Neural crest cell (in vitro differentiated cells): ENCODE measurements at regions not wholly inside any gene's neighbourhood (a gene's known extent, or its start where the extent isn't known, plus 50 kb on each side); places are given as distances from the start of the nearest gene placed in this dataset.
"Not testable (repeated sequence)": the region's sequence is repeated elsewhere in the genome, so short reads cannot be mapped to it uniquely, and the experiment has no call there.

ENCODE experiments used
- DNase-seq: peaks from one replicate; pipeline ENCODE4 v3.0.0; 2021; ENCODE audit warnings: low read depth, mixed read lengths, low spot score
- H3K27ac Mint-ChIP-seq: one replicate; pipeline ENCODE4 v1.8.0; 2021; ENCODE audit warnings: mild to moderate bottlenecking, mixed read lengths; ENCODE audit not compliant: unreplicated experiment
- H3K27me3 Mint-ChIP-seq: 2 replicates; pipeline ENCODE4 v1.8.0; 2021; ENCODE audit warnings: low read depth, mild to moderate bottlenecking, mixed read lengths
- H3K36me3 Mint-ChIP-seq: 2 replicates; pipeline ENCODE4 v1.8.0; 2021; ENCODE audit warnings: low read depth, mild to moderate bottlenecking, mixed read lengths
- H3K4me1 Mint-ChIP-seq: 2 replicates; pipeline ENCODE4 v1.8.0; 2021; ENCODE audit warnings: mixed read lengths
- H3K4me3 Mint-ChIP-seq: one replicate; pipeline ENCODE4 v1.8.0; 2021; ENCODE audit warnings: mild to moderate bottlenecking, mixed read lengths
- H3K9me3 Mint-ChIP-seq: 2 replicates; pipeline ENCODE4 v1.8.0; 2021; ENCODE audit warnings: mixed read lengths
- CTCF ChIP-seq: fragments of 200-600 bp; sonication (generic); conservative IDR thresholded peaks from 2 replicates; pipeline ENCODE4 v1.5.0; 2021; ENCODE audit warnings: antibody characterized with exemption, mild to moderate bottlenecking

- H3K27me3 Mint-ChIP-seq = peaks cover 4% of the 10 kb centered on the region
- H3K4me3 Mint-ChIP-seq = no peak overlapping the region
- H3K9me3 Mint-ChIP-seq = no peaks in the 10 kb centered on the region
- no peaks in the 10 kb centered on the region for H3K36me3 Mint-ChIP-seq
- H3K4me1 Mint-ChIP-seq = no peaks in the 10 kb centered on the region
- no peak for DNase-seq
- H3K27ac Mint-ChIP-seq = no peak overlapping the region
- TF ChIP-seq CTCF = no peak
These were observed 376.3 kb downstream of the AMY1C start for GRCh38 chr1:104125970-104126369.

GRCh38 chr1:104132382-104132973, 382.8 kb downstream of the AMY1C start:
- H3K4me1 Mint-ChIP-seq = no peaks in the 10 kb centered on the region
- no peaks in the 10 kb centered on the region for H3K36me3 Mint-ChIP-seq
- no peaks in the 10 kb centered on the region for H3K9me3 Mint-ChIP-seq
- no peak overlapping the region for H3K4me3 Mint-ChIP-seq
- TF ChIP-seq CTCF = peak; percentile 76
- no peaks in the 10 kb centered on the region for H3K27me3 Mint-ChIP-seq
- no peak for DNase-seq
- H3K27ac Mint-ChIP-seq = no peak overlapping the region

DNA sequence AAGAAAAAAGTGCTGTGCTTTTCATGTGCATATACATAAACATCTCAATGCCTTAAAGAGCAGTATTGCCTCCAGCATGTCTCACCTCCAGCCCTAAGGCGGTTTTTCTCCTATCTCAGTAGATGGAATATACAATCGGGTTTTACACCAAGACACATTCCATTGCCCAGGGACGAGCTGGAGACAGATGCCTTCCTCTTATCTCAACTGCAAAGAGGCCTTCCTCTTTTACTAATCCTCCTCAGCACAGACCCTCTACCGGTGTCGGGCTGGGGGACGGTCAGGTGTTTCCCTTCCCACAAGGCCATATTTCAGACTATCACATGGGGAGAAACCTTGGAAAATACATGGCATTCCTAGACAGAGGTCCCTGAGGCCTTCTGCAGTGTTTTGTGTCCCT, 385.3 kb downstream of the AMY1C start:
- H3K4me3 Mint-ChIP-seq, H3K36me3 Mint-ChIP-seq, H3K27me3 Mint-ChIP-seq, H3K4me1 Mint-ChIP-seq, H3K9me3 Mint-ChIP-seq, DNase-seq, H3K27ac Mint-ChIP-seq: not testable (repeated sequence)

- Mint-ChIP-seq H3K4me3 (no peak overlapping the region), H3K27ac (no peak overlapping the region), H3K27me3 (no peaks in the 10 kb centered on the region), H3K4me1 (no peaks in the 10 kb centered on the region), H3K36me3 (no peaks in the 10 kb centered on the region), H3K9me3 (no peaks in the 10 kb centered on the region)
- DNase-seq = no peak
- TF ChIP-seq CTCF = no peak
These were observed 386.9 kb downstream of the AMY1C start for GRCh38 chr1:104136621-104137020.

- no peaks in the 10 kb centered on the region for H3K36me3 Mint-ChIP-seq
- DNase-seq = no peak
- no peaks in the 10 kb centered on the region for H3K27me3 Mint-ChIP-seq
- H3K4me1 Mint-ChIP-seq = peaks cover 5% of the 10 kb centered on the region
- TF ChIP-seq CTCF = no peak
- H3K9me3 Mint-ChIP-seq = peaks cover 2% of the 10 kb centered on the region
- H3K4me3 Mint-ChIP-seq = no peak overlapping the region
- H3K27ac Mint-ChIP-seq = no peak overlapping the region
These were observed 407.0 kb downstream of the AMY1C start for GRCh38 chr1:104156738-104157137.

- no peak for DNase-seq
- H3K27ac Mint-ChIP-seq = no peak overlapping the region
These were observed 414.3 kb downstream of the AMY1C start for GRCh38 chr1:104163912-104164476.

More at GRCh38 chr1:104163912-104164476, 414.3 kb downstream of the AMY1C start:
- H3K4me1 Mint-ChIP-seq = peaks cover 5% of the 10 kb centered on the region
- no peak overlapping the region for H3K4me3 Mint-ChIP-seq
- peak; percentile 34 for TF ChIP-seq CTCF
- no peaks in the 10 kb centered on the region for H3K9me3 Mint-ChIP-seq
- H3K36me3 Mint-ChIP-seq = no peaks in the 10 kb centered on the region
- peaks cover 5% of the 10 kb centered on the region for H3K27me3 Mint-ChIP-seq
